Activated T-cell treated with anti-CD3 and anti-CD28 coated beads, Interleukin-2, amount 50 U/mL, for 4 hours (primary cell): ENCODE measurements at regions not wholly inside any gene's neighbourhood (a gene's known extent, or its start where the extent isn't known, plus 50 kb on each side); places are given as distances from the start of the nearest gene placed in this dataset.

Experiments
- ATAC-seq, 2 donors: fragments of 200-7000 bp; cut with Tn5 transposase; one replicate each; pipeline ENCODE4 v1.10.0; 2021
- DNase-seq: peaks from one replicate; pipeline ENCODE4 v3.0.0-alpha.2; 2020
- H3K27me3 Mint-ChIP-seq: one replicate; pipeline ENCODE4 v1.8.0; 2021; ENCODE audit warnings: low read depth, mixed read lengths
- H3K36me3 Mint-ChIP-seq: one replicate; pipeline ENCODE4 v1.8.0; 2022; ENCODE audit warnings: mixed read lengths; ENCODE audit not compliant: insufficient read depth
- H3K4me1 Mint-ChIP-seq: one replicate; pipeline ENCODE4 v1.8.0; 2021; ENCODE audit warnings: low read depth, mixed read lengths
- H3K4me3 Mint-ChIP-seq: one replicate; pipeline ENCODE4 v1.8.0; 2021; ENCODE audit warnings: mild to moderate bottlenecking, moderate library complexity, mixed read lengths
- H3K9me3 Mint-ChIP-seq: one replicate; pipeline ENCODE4 v1.8.0; 2021; ENCODE audit warnings: mixed read lengths

DNA sequence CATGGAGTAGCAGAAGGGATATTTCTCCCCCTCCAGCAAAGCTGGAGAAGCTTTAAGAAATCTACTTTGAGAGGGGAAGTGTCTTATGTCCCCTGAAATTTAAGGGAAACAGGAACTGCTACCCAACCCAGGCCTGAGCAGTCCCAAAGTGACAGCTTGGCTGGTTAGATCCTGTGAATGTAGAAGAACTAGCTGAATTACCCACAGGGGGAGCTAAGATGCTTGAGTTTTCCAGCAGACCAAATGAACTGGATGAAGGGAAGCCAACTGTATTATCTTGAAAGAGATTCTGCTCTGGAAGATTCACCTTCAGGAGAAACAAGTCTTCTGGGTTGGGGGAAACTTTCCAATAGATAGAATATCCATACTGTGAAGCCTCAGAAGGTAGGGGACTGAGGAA, 303.3 kb upstream of the MMS22L start:
- Mint-ChIP-seq H3K36me3 (no peaks in the 10 kb centered on the region), H3K4me3 (no peak overlapping the region), H3K9me3 (peaks cover 3% of the 10 kb centered on the region), H3K27me3 (no peaks in the 10 kb centered on the region), H3K4me1 (no peaks in the 10 kb centered on the region)
- ATAC-seq = no peak
- no peak for DNase-seq

- no peak for ATAC-seq
- no peaks in the 10 kb centered on the region for H3K4me1 Mint-ChIP-seq
- no peak for DNase-seq
- H3K4me3 Mint-ChIP-seq = no peak overlapping the region
- no peaks in the 10 kb centered on the region for H3K36me3 Mint-ChIP-seq
- peaks cover 3% of the 10 kb centered on the region for H3K9me3 Mint-ChIP-seq
- no peaks in the 10 kb centered on the region for H3K27me3 Mint-ChIP-seq
Observed at GRCh38 chr6:97591955-97592354, 308.9 kb upstream of the MMS22L start.

- no peak for DNase-seq
- H3K4me1 Mint-ChIP-seq = no peaks in the 10 kb centered on the region
- H3K4me3 Mint-ChIP-seq = no peak overlapping the region
- no peak for ATAC-seq
- no peaks in the 10 kb centered on the region for H3K36me3 Mint-ChIP-seq
- no peaks in the 10 kb centered on the region for H3K9me3 Mint-ChIP-seq
- H3K27me3 Mint-ChIP-seq = no peaks in the 10 kb centered on the region
Observed at GRCh38 chr6:97594844-97595243, 311.8 kb upstream of the MMS22L start.

DNA sequence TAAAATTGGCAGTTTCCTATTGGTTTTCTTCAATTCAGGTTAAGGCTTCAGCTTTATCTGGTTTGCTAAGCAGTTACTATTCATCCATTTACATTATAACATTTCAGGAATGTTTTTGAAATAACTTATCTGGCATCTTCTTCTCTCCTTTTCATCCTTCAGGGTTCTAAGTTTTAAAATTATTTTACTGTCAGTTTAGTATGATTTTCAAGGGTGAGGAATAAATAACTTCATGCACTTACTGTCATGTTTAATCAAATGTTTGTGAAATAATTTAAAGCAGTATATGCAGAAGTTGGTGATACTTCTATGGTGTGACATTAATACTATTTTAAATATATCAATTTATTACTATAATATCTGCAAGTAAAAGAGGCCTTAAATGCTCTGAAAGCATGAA, 338.1 kb upstream of the MMS22L start:
- no peak overlapping the region for H3K4me3 Mint-ChIP-seq
- no peaks in the 10 kb centered on the region for H3K9me3 Mint-ChIP-seq

DNA sequence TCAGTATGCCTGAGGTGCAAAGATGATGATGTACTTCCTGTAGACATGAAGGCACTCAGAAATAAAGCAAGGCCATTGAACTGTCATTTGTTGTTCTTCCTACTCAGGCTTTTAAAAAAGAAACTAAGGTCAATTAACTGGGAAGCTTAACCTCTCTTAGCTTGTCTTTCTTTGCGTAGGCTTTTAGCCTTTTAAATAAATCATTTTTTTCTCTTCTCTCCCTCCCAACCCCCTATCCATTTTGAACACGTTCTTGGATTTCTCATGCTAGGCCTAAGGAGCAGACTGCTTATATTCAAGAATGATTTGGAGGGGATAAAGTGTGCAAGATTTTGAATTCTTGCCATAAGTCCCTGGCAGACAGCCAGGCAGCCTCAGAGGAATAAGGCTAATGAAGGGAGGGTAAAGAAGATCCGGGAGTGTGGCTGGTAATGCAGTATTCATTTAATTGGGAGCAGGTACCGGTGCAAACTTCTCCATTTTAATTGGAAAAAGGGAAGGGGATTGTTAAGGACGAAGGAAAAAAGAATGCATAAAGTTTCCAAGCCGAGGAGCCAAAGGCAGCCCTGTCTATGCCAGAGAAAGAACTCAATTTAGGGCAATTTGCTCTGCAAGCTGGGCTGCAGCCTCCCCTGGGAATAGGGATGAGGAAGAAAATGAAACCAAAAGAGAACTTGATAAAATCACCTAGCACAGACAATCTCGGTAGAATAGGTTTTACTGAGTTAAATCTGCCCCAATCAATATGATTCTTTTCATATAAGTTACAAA, 343.8 kb upstream of the MMS22L start:
- Mint-ChIP-seq H3K27me3 (no peaks in the 10 kb centered on the region), H3K4me3 (no peak overlapping the region), H3K9me3 (peaks cover 3% of the 10 kb centered on the region), H3K36me3 (no peaks in the 10 kb centered on the region), H3K4me1 (no peaks in the 10 kb centered on the region)
- no peak for ATAC-seq
- no peak for DNase-seq

More for the DNA sequence above, 338.1 kb upstream of the MMS22L start:
- Mint-ChIP-seq H3K36me3 (no peaks in the 10 kb centered on the region), H3K27me3 (no peaks in the 10 kb centered on the region), H3K4me1 (no peaks in the 10 kb centered on the region)
- ATAC-seq (no peak), DNase-seq (no peak)

- Mint-ChIP-seq H3K4me3 (no peak overlapping the region), H3K9me3 (peaks cover 3% of the 10 kb centered on the region), H3K36me3 (no peaks in the 10 kb centered on the region), H3K27me3 (no peaks in the 10 kb centered on the region), H3K4me1 (no peaks in the 10 kb centered on the region)
- DNase-seq (no peak), ATAC-seq (no peak)
Observed at GRCh38 chr6:97629180-97629579, 346.2 kb upstream of the MMS22L start.

- no peaks in the 10 kb centered on the region for H3K4me1 Mint-ChIP-seq
- H3K9me3 Mint-ChIP-seq = peaks cover 3% of the 10 kb centered on the region
- DNase-seq (no peak), ATAC-seq (no peak)
- no peaks in the 10 kb centered on the region for H3K36me3 Mint-ChIP-seq
- H3K4me3 Mint-ChIP-seq = no peak overlapping the region
- H3K27me3 Mint-ChIP-seq = no peaks in the 10 kb centered on the region
Observed at GRCh38 chr6:97630604-97631003, 347.6 kb upstream of the MMS22L start.

DNA sequence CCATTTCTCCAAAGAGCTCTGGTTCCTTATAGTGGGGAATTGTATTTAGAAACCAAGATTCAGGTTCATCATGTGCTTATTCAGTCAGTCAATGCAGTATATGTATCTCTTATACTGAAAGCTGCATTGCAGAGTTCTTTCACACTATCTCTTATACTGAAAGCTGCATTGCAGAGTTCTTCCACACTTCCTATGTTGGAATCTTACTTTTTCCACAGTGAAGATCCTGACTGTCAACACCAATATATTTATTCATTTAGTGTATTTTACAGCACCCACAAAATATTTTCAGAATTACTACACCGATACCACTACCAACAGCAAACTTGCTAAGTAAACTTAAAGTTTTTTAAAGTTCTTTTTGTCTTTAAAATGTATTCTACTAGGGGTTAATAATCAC, 349.3 kb upstream of the MMS22L start:
- no peak for ATAC-seq
- Mint-ChIP-seq H3K9me3 (peaks cover 3% of the 10 kb centered on the region), H3K4me1 (no peaks in the 10 kb centered on the region), H3K27me3 (no peaks in the 10 kb centered on the region), H3K36me3 (no peaks in the 10 kb centered on the region), H3K4me3 (no peak overlapping the region)
- no peak for DNase-seq

GRCh38 chr6:97639702-97640101, 356.7 kb upstream of the MMS22L start:
- DNase-seq = no peak
- no peak overlapping the region for H3K4me3 Mint-ChIP-seq
- no peak for ATAC-seq
- H3K4me1 Mint-ChIP-seq = no peaks in the 10 kb centered on the region
- no peaks in the 10 kb centered on the region for H3K36me3 Mint-ChIP-seq
- peaks cover 14% of the 10 kb centered on the region for H3K9me3 Mint-ChIP-seq
- H3K27me3 Mint-ChIP-seq = no peaks in the 10 kb centered on the region

DNA sequence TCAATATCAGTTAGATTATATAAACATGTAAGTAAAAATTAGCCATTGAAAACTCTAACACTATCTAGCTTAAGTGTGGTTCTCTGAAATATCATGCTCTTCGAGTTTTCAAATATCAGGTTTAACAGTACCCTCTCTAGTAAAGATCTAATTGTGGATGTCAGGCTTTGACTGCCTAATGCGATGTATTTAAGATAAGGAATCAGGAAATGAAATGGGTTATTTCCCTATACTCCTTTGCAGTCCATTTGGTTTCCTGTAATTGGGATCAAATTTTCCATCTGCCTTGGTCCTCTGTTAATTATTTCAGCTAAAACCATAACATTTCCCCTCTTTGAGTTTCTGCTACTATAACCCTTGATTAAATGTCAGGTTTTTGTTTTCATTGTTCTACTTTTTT, 361.3 kb upstream of the MMS22L start:
- no peaks in the 10 kb centered on the region for H3K4me1 Mint-ChIP-seq
- H3K36me3 Mint-ChIP-seq = no peaks in the 10 kb centered on the region
- H3K4me3 Mint-ChIP-seq = no peak overlapping the region
- DNase-seq = no peak
- no peak for ATAC-seq
- H3K9me3 Mint-ChIP-seq = peaks cover 12% of the 10 kb centered on the region
- H3K27me3 Mint-ChIP-seq = no peaks in the 10 kb centered on the region

- Mint-ChIP-seq H3K9me3 (no peaks in the 10 kb centered on the region), H3K4me3 (no peak overlapping the region), H3K4me1 (no peaks in the 10 kb centered on the region), H3K36me3 (no peaks in the 10 kb centered on the region), H3K27me3 (no peaks in the 10 kb centered on the region)
- DNase-seq (no peak), ATAC-seq (no peak)
Observed at GRCh38 chr6:97645757-97646156, 362.7 kb upstream of the MMS22L start.

GRCh38 chr6:97653076-97653475, 370.1 kb upstream of the MMS22L start:
- no peak overlapping the region for H3K4me3 Mint-ChIP-seq
- no peaks in the 10 kb centered on the region for H3K36me3 Mint-ChIP-seq
- H3K4me1 Mint-ChIP-seq = no peaks in the 10 kb centered on the region
- ATAC-seq = no peak
- no peak for DNase-seq
- no peaks in the 10 kb centered on the region for H3K27me3 Mint-ChIP-seq
- peaks cover 5% of the 10 kb centered on the region for H3K9me3 Mint-ChIP-seq

GRCh38 chr6:97653517-97653916, 370.5 kb upstream of the MMS22L start:
- no peaks in the 10 kb centered on the region for H3K27me3 Mint-ChIP-seq
- DNase-seq = no peak
- no peaks in the 10 kb centered on the region for H3K36me3 Mint-ChIP-seq
- no peak for ATAC-seq
- no peak overlapping the region for H3K4me3 Mint-ChIP-seq
- H3K9me3 Mint-ChIP-seq = peaks cover 5% of the 10 kb centered on the region
- no peaks in the 10 kb centered on the region for H3K4me1 Mint-ChIP-seq

DNA sequence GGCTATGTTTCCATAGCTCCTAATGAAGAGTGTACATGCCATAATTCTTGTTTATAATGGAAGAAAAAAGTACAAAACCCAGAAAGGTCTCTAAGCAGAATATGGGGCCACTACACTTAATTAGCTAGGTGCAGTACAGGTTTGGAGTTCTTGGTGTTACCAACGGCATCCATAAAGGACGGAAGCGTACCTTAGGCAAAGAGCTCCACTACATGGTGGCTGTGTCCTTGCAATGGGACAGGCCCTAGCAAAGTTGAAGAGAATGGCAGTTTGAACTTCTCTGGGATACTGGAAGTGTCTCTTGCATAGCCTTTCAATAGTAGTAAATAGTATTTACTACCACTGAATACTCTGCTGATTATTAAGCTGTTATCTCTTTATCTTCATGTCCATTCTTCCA, 371.7 kb upstream of the MMS22L start:
- ATAC-seq (no peak), DNase-seq (no peak)
- Mint-ChIP-seq H3K4me1 (no peaks in the 10 kb centered on the region), H3K27me3 (no peaks in the 10 kb centered on the region), H3K36me3 (no peaks in the 10 kb centered on the region), H3K9me3 (peaks cover 5% of the 10 kb centered on the region), H3K4me3 (no peak overlapping the region)

DNA sequence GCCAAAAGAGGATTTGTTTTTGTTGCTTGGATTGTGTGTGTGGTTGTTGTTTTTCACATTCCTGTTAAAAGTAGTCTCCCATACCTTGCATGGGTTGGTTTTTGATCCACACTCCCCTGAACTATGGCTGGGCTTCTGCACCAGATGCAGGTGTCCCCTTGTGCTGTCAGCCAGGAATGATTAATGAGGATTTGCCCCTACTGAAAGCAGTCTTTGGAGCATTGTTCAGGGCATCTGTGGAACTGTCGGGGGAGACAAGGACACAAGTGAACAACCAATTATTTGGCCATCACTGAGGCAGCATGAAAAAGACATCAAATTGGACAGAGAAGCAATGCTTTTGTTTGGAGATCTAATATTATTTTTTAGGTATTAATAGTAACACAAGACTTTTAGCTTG, 373.2 kb upstream of the MMS22L start:
- DNase-seq (no peak), ATAC-seq (no peak)
- Mint-ChIP-seq H3K36me3 (no peaks in the 10 kb centered on the region), H3K4me1 (no peaks in the 10 kb centered on the region), H3K9me3 (peaks cover 5% of the 10 kb centered on the region), H3K27me3 (no peaks in the 10 kb centered on the region), H3K4me3 (no peak overlapping the region)
